ENCODE measurements at regions not wholly inside any gene's neighbourhood (a gene's known extent, or its start where the extent isn't known, plus 50 kb on each side); places are given as distances from the start of the nearest gene placed in this dataset.
"Not testable (repeated sequence)": the region's sequence is repeated elsewhere in the genome, so short reads cannot be mapped to it uniquely, and the experiment has no call there.

GRCh38 chr9:78089111-78089510, 57.5 kb upstream of the GNAQ start:
- no peak for TF ChIP-seq CHD1 (IDR thresholded peaks at IDR 0.05; ENCODE audit: low read depth, low read length)
- no peak for TF ChIP-seq ZNF217 (IDR thresholded peaks at IDR 0.05)
- no peak for TF ChIP-seq NFXL1 (IDR thresholded peaks at IDR 0.05; ENCODE audit: borderline replicate concordance)
- no peak for TF ChIP-seq ZSCAN29 (IDR thresholded peaks at IDR 0.05)
- TF ChIP-seq, protein P1, sequence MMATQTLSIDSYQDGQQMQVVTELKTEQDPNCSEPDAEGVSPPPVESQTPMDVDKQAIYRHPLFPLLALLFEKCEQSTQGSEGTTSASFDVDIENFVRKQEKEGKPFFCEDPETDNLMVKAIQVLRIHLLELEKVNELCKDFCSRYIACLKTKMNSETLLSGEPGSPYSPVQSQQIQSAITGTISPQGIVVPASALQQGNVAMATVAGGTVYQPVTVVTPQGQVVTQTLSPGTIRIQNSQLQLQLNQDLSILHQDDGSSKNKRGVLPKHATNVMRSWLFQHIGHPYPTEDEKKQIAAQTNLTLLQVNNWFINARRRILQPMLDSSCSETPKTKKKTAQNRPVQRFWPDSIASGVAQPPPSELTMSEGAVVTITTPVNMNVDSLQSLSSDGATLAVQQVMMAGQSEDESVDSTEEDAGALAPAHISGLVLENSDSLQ (IDR thresholded peaks at IDR 0.05), result no peak
- TF ChIP-seq CBFB (IDR thresholded peaks at IDR 0.05; ENCODE audit: low read depth), result no peak
- TF ChIP-seq RAD21 (IDR thresholded peaks at IDR 0.05; ENCODE audit: insufficient read depth, low read depth, low read length), result no peak
- no peak for TF ChIP-seq SIX5 (IDR thresholded peaks at IDR 0.05; ENCODE audit: low read depth, low read length, severe bottlenecking)
- TF ChIP-seq ZNF24 (IDR thresholded peaks at IDR 0.05), result no peak
- no peak for TF ChIP-seq RELB (IDR thresholded peaks at IDR 0.05; ENCODE audit: low read depth)
- TF ChIP-seq ZNF687 (IDR thresholded peaks at IDR 0.05), result no peak
- Histone ChIP-seq H3K27ac (ENCODE audit: control insufficient read depth, insufficient read depth) (no peak overlapping the region), H4K20me1 (ENCODE audit: control insufficient read depth, insufficient read depth) (no peaks in the 10 kb centered on the region), H3K9ac (ENCODE audit: control insufficient read depth, insufficient read depth, low read length) (no peak overlapping the region), H3K27me3 (replicated peaks in 1 of 2; ENCODE audit: control insufficient read depth in 2 of 2, insufficient read depth in 2 of 2, low read length in 1 of 2) (no peaks in the 10 kb centered on the region), H3K4me2 (ENCODE audit: control insufficient read depth, insufficient read depth) (no peak overlapping the region), H3K4me1 (ENCODE audit: control insufficient read depth, insufficient read depth, low read length) (no peaks in the 10 kb centered on the region), H3K4me3 (no peak overlapping the region), H3K79me2 (ENCODE audit: control insufficient read depth, insufficient read depth, low read length) (no peaks in the 10 kb centered on the region), H3K36me3 (ENCODE audit: control insufficient read depth in 2 of 2, insufficient read depth in 2 of 2, low read length in 1 of 2) (no peaks in the 10 kb centered on the region), H2AFZ (ENCODE audit: control insufficient read depth, low read depth, low read length) (no peak overlapping the region), H3K9me3 (replicated peaks; ENCODE audit: control insufficient read depth, insufficient read depth, low read length) (no peaks in the 10 kb centered on the region)
- ChIA-PET SMC1A (ENCODE audit: uncharacterized antibody, unreplicated experiment) (no interaction called here), RAD21 (ENCODE audit: unreplicated experiment) (no interaction called here), POLR2A (no interaction called here), CTCF (no interaction called here)
- no peak for DNase-seq (ENCODE audit: low read depth, low spot score)
- 77% methylated on average over 3 of the region's 3 CpGs for WGBS (ENCODE audit: insufficient coverage, insufficient replicate concordance, low lambda C conversion rate, missing lambda C conversion rate)
- no peak for FAIRE-seq
- intact Hi-C loops (cut with micrococcal nuclease; ENCODE audit: unreplicated experiment) (no loop called here), in situ Hi-C loops (cut with MboI) (no loop called here)
- BruUV-seq (replicated peaks), result no TSS peak
- ATAC-seq, result no peak

GRCh38 chr9:78088190-78088589, 56.6 kb upstream of the GNAQ start:
- DNase-seq (ENCODE audit: low read depth, low spot score); H2AFZ ChIP-seq (ENCODE audit: control insufficient read depth, low read depth, low read length); H3K4me1 ChIP-seq (ENCODE audit: control insufficient read depth, insufficient read depth, low read length); ATAC-seq; H3K9me3 ChIP-seq (replicated peaks; ENCODE audit: control insufficient read depth, insufficient read depth, low read length); H3K9ac ChIP-seq (ENCODE audit: control insufficient read depth, insufficient read depth, low read length); H4K20me1 ChIP-seq (ENCODE audit: control insufficient read depth, insufficient read depth); H3K79me2 ChIP-seq (ENCODE audit: control insufficient read depth, insufficient read depth, low read length); RAD21 ChIA-PET (ENCODE audit: unreplicated experiment); POLR2A ChIA-PET; H3K4me2 ChIP-seq (ENCODE audit: control insufficient read depth, insufficient read depth); H3K36me3 ChIP-seq (ENCODE audit: control insufficient read depth in 2 of 2, insufficient read depth in 2 of 2, low read length in 1 of 2); BruUV-seq (replicated peaks); CTCF ChIA-PET; SMC1A ChIA-PET (ENCODE audit: uncharacterized antibody, unreplicated experiment); H3K27me3 ChIP-seq (replicated peaks in 1 of 2; ENCODE audit: control insufficient read depth in 2 of 2, insufficient read depth in 2 of 2, low read length in 1 of 2); H3K27ac ChIP-seq (ENCODE audit: control insufficient read depth, insufficient read depth); in situ Hi-C loops (cut with MboI); intact Hi-C loops (cut with micrococcal nuclease; ENCODE audit: unreplicated experiment); FAIRE-seq; H3K4me3 ChIP-seq: not testable (repeated sequence)
- WGBS (ENCODE audit: insufficient coverage, insufficient replicate concordance, low lambda C conversion rate, missing lambda C conversion rate), result 91% methylated on average over 1 of the region's 1 CpG
